ENCODE measurements at regions not wholly inside any gene's neighbourhood (a gene's known extent, or its start where the extent isn't known, plus 50 kb on each side); places are given as distances from the start of the nearest gene placed in this dataset.

- no peak overlapping the region for H3K4me3 Mint-ChIP-seq
- ATAC-seq: no peak
- no peaks in the 10 kb centered on the region for H3K9me3 Mint-ChIP-seq
- no peak for DNase-seq (ENCODE audit: low spot score)
- H3K36me3 Mint-ChIP-seq: no peaks in the 10 kb centered on the region
- POLR2A ChIA-PET: no interaction called here
- TF ChIP-seq TEAD4 (CRISPR knock-in tag; IDR thresholded peaks at IDR 0.05): no peak
- TF ChIP-seq MLX (CRISPR knock-in tag; IDR thresholded peaks at IDR 0.05): no peak
- TF ChIP-seq ZNF416 (CRISPR knock-in tag; IDR thresholded peaks at IDR 0.05): no peak
- H3K4me1 Mint-ChIP-seq: peaks cover 25% of the 10 kb centered on the region
- no peak overlapping the region for H3K27ac Mint-ChIP-seq
- CTCF ChIA-PET: interaction anchor here (0.8 kb wide), 1 partner anchor 10 kb away, joined by 5 read pairs; no protein-coding TSS in a partner anchor
- H3K27me3 Mint-ChIP-seq (ENCODE audit: low read depth): no peaks in the 10 kb centered on the region
Observed at GRCh38 chr12:75759842-75760572, 248.6 kb upstream of the KRR1 start.

GRCh38 chr12:75759196-75759595 is 247.8 kb upstream of the KRR1 start:
- ChIA-PET POLR2A (no interaction called here), CTCF (no interaction called here)
- Mint-ChIP-seq H3K36me3 (no peaks in the 10 kb centered on the region), H3K9me3 (no peaks in the 10 kb centered on the region), H3K27ac (no peak overlapping the region), H3K27me3 (ENCODE audit: low read depth) (no peaks in the 10 kb centered on the region), H3K4me1 (peaks cover 21% of the 10 kb centered on the region), H3K4me3 (no peak overlapping the region)
- no peak for TF ChIP-seq HMGXB4 (CRISPR knock-in tag; IDR thresholded peaks at IDR 0.05)
- no peak for TF ChIP-seq NFATC4 (CRISPR knock-in tag; IDR thresholded peaks at IDR 0.05)
- no peak for TF ChIP-seq ESRRA (CRISPR knock-in tag; IDR thresholded peaks at IDR 0.05; ENCODE audit: borderline replicate concordance)
- no peak for TF ChIP-seq ZSCAN18 (CRISPR knock-in tag; IDR thresholded peaks at IDR 0.05)
- no peak for TF ChIP-seq CBFB (CRISPR knock-in tag; IDR thresholded peaks at IDR 0.05; ENCODE audit: low read depth)
- TF ChIP-seq ZNF263 (CRISPR knock-in tag; IDR thresholded peaks at IDR 0.05; ENCODE audit: low read depth): no peak
- no peak for TF ChIP-seq E2F1 (CRISPR knock-in tag; IDR thresholded peaks at IDR 0.05)
- no peak for TF ChIP-seq ZBTB21 (CRISPR knock-in tag; IDR thresholded peaks at IDR 0.05; ENCODE audit: borderline replicate concordance)
- TF ChIP-seq ZNF317 (CRISPR knock-in tag; IDR thresholded peaks at IDR 0.05; ENCODE audit: borderline replicate concordance, low read depth): no peak
- no peak for TF ChIP-seq AR (CRISPR knock-in tag; IDR thresholded peaks at IDR 0.05)
- TF ChIP-seq HMGA2 (CRISPR knock-in tag; IDR thresholded peaks at IDR 0.05): no peak
- no peak for TF ChIP-seq ETV6 (CRISPR knock-in tag; IDR thresholded peaks at IDR 0.05)
- ATAC-seq: no peak
- no peak for DNase-seq (ENCODE audit: low spot score)

Measured in WTC11 (cell line).